ENCODE measurements at regions not wholly inside any gene's neighbourhood (a gene's known extent, or its start where the extent isn't known, plus 50 kb on each side); places are given as distances from the start of the nearest gene placed in this dataset.
"Not testable (repeated sequence)": the region's sequence is repeated elsewhere in the genome, so short reads cannot be mapped to it uniquely, and the experiment has no call there.

DNA sequence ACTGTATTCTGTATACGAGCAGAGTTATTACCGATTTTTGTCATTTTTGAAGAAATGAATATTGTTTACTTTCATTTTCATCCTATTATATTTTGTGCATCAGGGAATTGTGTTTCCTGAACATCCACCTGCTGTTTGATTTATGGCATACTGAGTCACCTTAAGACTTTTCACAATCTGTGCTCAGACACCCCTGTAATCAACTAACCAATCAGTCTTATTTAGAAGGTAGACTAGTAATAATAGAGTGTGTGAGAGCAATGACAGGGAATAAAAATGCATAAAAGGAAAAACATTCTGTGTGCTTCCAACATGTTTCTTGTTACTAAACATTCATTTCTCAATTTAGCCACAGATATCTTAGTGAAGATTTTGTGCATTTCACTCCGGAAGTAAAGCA, 1413.6 kb upstream of the ACO1 start:
- no peak for DNase-seq

DNA sequence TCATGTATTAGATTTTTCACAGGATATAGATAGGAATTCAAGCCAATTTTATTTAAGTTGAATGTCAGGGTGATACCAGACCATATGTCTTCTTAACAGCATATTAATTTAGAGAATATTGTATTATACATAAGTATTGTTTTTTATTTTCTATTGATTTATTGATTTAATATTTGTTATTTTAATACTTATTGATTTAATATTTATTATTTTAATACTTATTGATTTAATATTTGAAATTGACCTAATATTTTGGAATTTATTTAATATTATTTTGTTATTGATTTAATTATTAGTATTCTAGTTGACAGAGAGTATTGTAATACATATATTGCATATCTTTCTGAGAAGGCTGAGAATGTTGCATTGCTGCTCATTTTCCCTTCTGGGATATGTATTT, 1411.8 kb upstream of the ACO1 start:
- no peak for DNase-seq

DNA sequence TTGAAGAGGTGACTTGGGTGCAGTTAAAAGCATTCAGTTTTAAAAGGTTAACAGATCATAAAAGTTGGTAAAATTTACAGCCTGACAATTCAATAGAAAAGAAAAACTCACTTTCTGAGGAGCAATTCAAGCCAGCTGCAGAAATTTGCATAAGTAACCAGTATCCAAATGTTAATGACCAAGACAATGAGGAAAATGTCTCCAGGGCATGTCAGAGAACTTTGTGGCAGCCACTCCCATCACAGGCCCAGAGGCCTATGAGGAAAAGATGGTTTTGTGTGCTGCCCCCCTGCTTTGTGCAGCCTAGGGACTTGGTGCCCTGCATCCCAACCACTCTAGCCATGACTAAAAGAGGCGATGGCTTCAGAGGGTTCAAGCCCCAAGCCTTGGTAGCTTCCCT, 1406.5 kb upstream of the ACO1 start:
- DNase-seq = no peak

DNA sequence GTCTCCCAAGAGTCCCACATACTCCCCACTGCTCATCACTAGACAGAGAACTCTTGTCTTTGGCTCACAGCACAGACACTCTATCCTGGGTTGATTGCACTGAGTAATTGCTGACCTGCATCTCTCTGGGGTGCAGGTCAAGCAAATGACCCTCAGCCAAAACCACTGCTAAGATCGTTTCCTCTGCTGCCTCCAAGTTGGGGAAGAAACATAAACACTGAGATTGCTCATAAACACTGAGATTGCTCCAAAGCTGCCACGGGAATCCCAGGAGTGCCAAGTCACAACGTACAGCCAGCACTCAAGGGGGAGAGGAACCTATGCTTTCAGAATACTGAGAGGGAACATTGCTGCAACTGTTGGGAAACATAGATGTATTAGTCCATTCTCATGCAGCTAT, 1402.1 kb upstream of the ACO1 start:
- no peak for DNase-seq

DNA sequence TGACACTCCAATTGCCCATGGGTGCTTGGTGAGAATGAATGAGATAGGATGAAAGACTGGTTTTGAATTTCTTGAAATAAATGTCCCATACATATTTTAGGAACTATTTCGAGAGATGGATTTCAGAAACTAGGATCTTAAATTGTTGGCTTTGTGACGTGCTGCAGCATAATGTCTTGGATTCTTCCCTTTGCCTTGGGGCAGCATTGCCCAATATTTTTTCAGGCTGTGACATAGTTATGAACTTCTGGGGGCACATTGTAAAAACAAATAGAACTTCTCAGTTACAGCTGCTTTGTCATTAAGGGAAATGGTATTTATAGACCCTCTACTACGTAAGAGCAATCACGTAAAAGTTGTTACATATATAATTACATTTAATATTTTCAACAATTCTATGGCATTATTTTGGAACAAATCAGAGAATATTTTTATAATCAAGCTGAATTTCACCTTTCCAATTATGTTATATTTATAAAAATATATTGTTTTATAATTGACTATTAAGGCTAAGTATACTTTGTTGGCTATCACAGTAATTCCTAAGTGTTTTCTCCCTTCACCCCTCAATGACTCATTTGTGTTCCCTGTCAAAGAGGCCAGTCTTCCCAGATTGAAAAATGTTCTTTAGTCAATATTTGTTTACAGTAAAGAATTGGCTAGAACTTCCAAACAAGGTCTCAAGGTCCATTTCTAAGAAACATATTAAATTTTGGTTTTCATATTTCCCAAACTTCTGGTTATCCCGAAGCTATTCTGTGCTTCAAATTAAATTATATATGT, 1388.3 kb upstream of the ACO1 start:
- DNase-seq = no peak

DNA sequence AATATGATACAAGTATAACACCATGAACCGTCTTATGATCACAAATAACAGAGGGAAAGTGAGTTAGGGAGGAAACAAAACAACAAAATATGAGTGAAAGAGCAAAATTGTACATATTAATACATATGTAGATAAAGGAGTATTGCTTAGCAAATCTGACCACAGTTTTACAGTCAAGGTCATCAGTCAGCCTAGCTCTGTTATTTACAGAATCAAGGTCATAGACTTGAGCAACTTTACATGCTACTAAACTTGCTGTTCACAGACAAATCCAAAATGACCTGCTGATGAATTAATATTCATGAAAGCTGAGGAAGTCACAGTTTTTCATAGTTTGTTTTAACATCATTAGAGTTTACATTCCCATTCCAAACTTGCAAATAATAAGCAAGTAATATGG, 1387.7 kb upstream of the ACO1 start:
- no peak for DNase-seq

DNA sequence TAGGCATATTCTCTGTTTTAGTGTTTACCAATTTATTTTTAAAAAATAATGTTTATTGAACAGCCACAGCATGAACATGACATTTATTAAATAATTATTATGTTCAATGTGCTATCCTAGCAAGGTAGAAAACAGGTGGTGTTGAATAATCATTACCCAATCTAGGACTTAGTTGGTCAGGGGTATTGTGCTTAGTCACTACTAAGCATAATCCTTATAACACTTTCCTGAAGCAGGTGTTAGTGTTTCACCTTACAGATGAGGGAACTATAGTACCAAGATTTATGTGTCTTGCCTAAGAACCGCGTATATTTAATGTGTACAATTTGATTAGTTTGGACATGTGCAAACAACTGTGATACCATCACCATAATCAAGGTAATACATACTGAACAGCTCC, 1387.2 kb upstream of the ACO1 start:
- DNase-seq = no peak

- no peak for DNase-seq
Observed at GRCh38 chr9:31005086-31005665, 1379.3 kb upstream of the ACO1 start.

- DNase-seq = no peak
Observed at GRCh38 chr9:31013371-31013770, 1371.1 kb upstream of the ACO1 start.

- DNase-seq = no peak
Observed at GRCh38 chr9:31023847-31024246, 1360.6 kb upstream of the ACO1 start.

DNA sequence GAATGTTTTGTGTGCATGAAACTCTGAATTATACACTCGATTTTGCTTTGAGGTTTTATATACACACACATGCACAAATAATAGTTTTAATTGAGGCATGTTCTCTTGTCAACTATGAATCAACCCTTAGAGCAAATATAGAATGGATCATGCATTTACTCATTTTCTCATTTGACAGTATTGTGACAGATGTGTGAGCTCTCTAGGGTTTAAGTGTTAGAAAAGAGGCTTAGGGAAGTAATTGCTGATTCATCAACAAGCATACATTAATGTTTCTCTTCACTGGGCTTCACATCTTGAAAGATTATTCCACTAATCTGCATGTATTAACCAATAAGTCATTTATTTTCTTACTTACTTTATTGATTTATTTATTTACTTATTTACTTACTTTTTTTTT, 1356.8 kb upstream of the ACO1 start:
- DNase-seq = no peak

DNA sequence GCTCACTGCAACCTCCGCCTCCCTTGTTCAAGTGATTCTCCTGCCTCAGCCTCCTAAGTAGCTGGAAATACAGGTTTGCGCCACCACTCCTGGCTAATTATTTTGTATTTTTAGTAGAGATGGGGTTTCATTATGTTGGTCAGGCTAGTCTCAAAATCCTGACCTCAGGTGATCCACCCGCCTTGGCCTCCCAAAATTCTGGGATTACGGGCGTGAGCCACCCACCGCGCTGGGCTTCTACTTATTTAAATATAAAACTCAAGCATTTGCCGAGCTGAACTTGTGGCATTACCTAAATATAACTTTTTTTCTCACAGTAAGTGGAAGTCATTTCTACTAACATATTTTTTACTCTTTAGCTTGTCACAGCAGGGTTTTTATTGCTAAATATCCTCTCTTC, 1356.3 kb upstream of the ACO1 start:
- no peak for DNase-seq

DNA sequence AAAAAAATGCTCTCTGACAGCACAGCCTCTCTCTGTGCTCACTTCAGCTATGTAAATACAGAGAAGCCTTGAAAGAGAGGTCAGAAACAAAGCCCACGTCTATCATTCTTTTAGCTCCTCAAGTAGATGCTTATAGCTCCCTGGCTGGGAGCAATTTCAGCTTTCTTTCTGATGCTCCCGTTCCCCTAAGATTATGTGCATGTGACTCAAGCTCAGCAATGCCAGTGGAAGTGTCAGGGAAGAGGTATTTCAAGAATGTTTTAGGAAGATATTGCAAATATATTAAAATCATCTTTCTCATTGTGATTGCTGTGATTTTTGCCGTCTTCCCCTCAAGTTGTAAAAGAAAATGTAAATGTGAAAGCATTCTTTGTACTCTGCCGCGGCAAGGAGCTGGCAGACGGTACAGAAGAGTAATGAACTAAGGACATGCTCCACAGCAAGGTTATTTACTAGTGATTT, 1353.7 kb upstream of the ACO1 start:
- no peak for DNase-seq

DNA sequence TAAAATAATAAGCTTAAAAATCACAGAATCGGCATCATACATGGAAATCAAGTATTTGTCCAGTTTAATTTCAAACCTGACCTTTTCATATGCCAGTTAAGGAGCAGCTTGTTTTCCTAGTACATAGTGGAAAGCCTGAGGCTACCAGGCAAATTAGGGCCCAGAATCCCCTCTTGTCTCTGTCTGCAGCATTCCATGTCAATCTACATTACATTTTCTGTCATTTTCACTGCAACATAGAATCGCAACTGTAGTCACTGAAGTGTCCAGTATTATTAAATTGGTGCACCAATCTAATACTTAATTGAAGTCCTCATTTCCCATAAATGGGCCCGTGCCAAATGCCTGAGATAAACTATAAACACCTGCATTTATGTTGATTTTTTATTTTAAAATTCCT, 1352.2 kb upstream of the ACO1 start:
- DNase-seq = no peak

DNA sequence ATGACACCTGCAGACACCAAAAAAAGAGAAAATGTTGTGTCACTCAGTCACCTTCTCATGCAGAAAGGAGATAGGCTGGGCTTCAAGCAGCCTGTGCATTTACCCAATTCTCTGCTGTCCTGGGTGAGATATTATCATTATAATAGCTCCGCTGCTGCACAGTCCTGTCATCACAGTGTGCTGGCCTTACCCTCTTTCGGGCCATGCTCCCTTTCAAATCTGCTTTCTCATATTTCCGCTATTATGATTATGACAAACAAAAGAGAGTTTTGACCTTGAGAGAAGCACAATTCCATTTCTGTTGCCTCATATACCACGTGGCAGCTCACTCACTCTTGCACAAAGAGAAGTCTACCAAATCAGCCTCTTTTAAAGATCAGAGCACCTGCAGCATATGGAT, 1350.1 kb upstream of the ACO1 start:
- DNase-seq = no peak

DNA sequence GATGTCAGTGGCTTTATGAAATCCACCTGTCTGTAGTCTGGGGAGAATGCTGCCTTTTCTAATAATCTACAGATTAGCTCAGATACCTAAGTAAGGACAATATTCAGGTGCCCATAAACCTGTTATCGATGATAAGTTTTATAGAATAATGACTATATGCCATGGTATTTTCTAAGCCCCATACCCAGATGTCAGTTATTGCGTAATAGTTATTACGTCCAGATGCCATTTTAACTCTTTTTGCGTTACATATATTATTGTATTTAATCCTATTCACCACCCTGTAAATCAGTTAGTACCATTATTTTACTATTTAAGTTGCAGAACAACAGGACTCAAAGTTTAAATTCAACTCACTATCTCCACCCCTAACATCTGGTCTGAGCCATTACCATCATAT, 1343.9 kb upstream of the ACO1 start:
- DNase-seq = no peak

DNA sequence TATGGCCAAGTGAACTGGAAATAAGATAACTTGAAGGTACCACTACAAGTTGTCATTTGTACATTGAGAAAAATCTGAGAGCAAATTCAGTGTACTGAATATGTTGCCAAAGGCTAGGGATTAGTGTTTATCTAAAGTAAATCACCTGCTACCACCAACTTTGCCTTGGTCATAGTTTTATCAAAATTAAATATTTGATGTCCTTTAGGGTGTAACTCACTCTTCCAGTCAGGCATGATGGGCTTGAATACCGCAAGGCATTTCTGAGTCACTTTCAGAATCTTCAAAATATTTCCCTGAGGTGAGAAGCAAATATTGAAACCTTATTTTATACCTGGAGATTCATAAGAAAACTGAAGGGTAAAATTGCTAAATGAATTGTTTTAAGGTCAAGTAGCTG, 1338.6 kb upstream of the ACO1 start:
- DNase-seq = no peak

GRCh38 chr9:31061592-31061991, 1322.9 kb upstream of the ACO1 start:
- DNase-seq = not testable (repeated sequence)

- no peak for DNase-seq
Observed at GRCh38 chr9:31065691-31066090, 1318.8 kb upstream of the ACO1 start.

DNA sequence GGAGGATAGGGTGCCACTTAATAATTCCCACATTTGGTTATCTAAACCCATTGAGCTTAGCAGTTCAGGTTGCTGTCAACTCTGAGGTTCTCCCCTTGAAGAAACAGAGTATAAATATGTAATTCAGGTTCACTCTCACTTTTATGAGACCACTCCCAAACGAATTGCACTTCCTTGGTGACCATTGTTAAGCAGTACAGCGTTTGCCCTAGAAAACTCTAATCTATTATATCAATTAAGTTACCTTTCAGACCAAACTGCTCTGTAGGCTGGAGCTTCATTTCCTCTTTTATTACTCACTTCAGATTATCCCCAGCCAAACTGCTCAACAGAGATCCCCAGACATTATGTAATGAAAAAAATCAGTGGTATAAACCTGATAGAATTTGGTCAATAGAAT, 1317.0 kb upstream of the ACO1 start:
- DNase-seq = no peak

GRCh38 chr9:31071606-31072286, 1312.7 kb upstream of the ACO1 start:
- DNase-seq = no peak

DNA sequence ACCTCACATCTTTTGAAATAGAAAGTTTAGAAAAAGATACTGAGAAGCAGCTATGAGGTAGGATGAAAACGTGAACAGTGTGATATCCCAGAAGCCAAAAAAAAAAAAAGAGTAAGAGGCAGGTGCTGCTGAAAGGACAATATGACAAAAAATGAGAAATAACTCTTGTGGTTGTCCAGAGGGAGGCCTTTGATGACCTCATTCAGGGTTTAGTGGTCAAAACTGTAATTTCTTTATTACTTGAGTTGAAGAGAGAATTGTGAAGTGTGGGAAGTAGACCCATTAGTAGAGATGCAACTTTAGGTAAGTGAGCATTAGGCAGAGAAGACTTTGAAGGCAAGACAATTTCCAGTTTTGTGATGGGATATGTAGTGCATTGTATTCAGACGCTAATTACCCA, 1306.3 kb upstream of the ACO1 start:
- DNase-seq = no peak

DNA sequence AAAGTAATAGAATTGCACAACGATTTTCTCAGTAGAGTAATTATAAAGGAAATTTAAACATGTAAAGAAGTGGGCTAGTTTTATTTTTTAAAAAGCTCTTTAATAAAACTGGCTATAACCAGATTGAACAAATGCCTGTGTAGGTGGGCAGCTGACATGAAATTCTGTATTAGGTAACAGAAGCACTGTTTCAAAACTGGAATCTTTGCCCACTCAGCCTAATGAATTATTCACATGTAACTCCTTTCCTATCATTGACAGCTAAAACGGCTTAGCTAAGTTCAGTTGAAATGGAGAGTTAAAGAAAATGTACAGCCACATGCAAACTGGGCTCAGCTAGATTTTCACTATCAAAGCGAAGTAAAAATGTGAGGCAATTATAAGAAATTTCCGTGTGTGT, 1300.1 kb upstream of the ACO1 start:
- DNase-seq = no peak

DNA sequence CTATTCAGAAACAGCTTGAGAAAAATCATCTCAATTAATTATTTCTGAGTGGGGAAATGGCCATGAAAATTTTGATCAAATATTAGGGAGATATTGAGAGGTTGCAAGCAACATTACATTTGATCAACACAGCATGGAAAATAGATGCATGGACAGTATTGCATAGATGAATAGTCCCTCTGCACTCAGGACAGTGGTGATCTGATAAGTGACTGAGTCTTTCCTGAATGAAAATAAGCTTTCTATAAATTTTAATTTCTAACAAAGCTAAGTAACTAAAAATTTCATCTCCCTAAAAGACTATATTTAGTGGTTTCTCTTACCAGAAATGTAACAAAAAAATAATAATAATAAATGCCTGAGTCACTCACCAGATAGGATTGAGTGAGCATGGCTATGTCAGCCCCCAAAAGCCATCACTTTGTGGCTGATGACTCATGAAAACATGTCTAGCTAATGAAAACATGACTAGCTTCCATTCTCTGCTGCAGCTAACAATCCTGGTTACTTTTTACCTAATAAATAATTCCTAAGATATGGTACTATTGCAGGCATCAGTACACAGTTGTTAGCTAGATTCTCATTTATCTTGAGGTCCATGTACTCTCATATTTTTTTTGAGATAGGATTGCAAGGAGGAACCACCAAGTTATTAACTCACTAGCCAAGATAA, 1294.8 kb upstream of the ACO1 start:
- DNase-seq = no peak

All from SIG-M5 (cell line).